Pancreas (tissue), 10 donors: ENCODE measurements at regions not wholly inside any gene's neighbourhood (a gene's known extent, or its start where the extent isn't known, plus 50 kb on each side); places are given as distances from the start of the nearest gene placed in this dataset.

Experiments
- ATAC-seq, 4 donors: fragments of 200-7000 bp; cut with Tn5 transposase; one replicate each; pipeline versions ENCODE4 v1.8.0 to v1.9.1; 2020; ENCODE audit warnings: mild to moderate bottlenecking in 4 of 4, moderate library complexity in 4 of 4
- DNase-seq, 6 donors: peaks; one replicate each; pipeline ENCODE4 v3.0.0-alpha.2; 2020
- FAIRE-seq: peaks from 2 replicates; lab custom pipeline; 2012; peaks lifted over from hg19 to GRCh38; lab: Jason Lieb, UNC
- H3K27ac ChIP-seq, 4 donors: fragments of 200-600 bp; sonication (generic); 1 replicate in 3 of 4; 2 replicates in 1 of 4; pipeline versions ENCODE4 v1.5.0 to v1.8.0; 2020
- H3K27me3 ChIP-seq, 4 donors: fragments of 200-600 bp; one replicate each; pipeline ENCODE4 v1.8.0; 2021
- H3K36me3 ChIP-seq, 3 donors: fragments of 200-600 bp; sonication (generic) in 1 of 3; one replicate each; pipeline versions ENCODE4 v1.5.0 to v1.8.0; 2020 to 2021
- H3K4me1 ChIP-seq, 3 donors: fragments of 200-600 bp; one replicate each; pipeline ENCODE4 v1.8.0; 2021
- H3K4me3 ChIP-seq, 4 donors: fragments of 200-600 bp; sonication (generic) in 2 of 4; one replicate each; pipeline versions ENCODE4 v1.5.0 to v1.8.0; 2020 to 2021
- H3K9me3 ChIP-seq, 4 donors: fragments of 200-600 bp; one replicate each; pipeline ENCODE4 v1.8.0; 2021
- WGBS, 2 donors: extraction: QIAGEN DNeasy Blood & Tissue Kit; methylation state at CpG; one replicate each; pipeline ENCODE4 v1.1.7; 2013; 5-methylcytosine and 5-hydroxymethylcytosine counted together
- intact Hi-C, 3 donors: fragments of 100-400 bp; cut with DNase I; formaldehyde crosslinking; loops; one replicate each; pipeline versions ENCODE4 v1.11.1 to v1.14.2; 2022
- TF ChIP-seq, protein P1 (sequence below), 4 donors: fragments of 200-600 bp; sonication (generic) in 3 of 4; IDR thresholded peaks; one replicate each; pipeline versions ENCODE4 v1.5.0 to v1.8.0; 2021; ENCODE audit warnings: antibody characterized with exemption in 4 of 4
- donor health status: healthy with polysubstance abuse.
- donor health status: DM: no; HTN: no; CAD: no; lungs with moderate emphysema.
- donor health status: DM: no; HTN: no; CAD: no.
- donor health status: control.
- donor health status: control.
- donor health status: Bipolar disorder and iron deficiency.
- donor health status: DM: yes; HTN: yes; CAD: no.
- donor health status: DM: no; HTN: no; CAD: no.
- donor health status: DM: no; HTN: no; CAD: no.
- donor health status: DM: yes; HTN: yes; CAD: no.

DNA sequence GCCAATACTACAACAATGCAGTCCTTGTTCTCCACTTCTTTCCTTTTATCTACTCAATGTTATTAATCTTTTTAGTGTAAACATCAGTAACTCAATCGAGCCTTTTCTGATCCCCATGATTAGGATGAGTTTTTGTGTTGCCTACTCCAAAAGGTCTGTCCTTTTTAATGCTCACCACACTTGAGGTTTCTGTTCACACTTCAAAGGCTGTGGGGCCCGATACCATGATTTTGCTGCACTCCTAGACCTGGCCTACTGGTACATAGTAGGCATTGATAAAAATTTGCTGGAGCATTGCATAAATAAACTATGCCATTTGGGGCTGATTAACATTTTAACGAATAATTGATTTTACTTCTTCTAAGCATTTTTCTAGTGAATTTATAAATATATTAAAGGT lies 125.4 kb upstream of the KLF12 start:
- H3K4me1 ChIP-seq, result no peaks in the 10 kb centered on the region
- H3K27ac ChIP-seq, result no peak overlapping the region
- no peak for ATAC-seq
- H3K9me3 ChIP-seq, result no peaks in the 10 kb centered on the region
- DNase-seq, result no peak
- intact Hi-C loops, result no loop called here
- no peak overlapping the region for H3K4me3 ChIP-seq
- WGBS, 2 donors, result 42 to 47% methylated on average over 3 of the region's 3 CpGs
- H3K27me3 ChIP-seq, result no peaks in the 10 kb centered on the region
- no peak for FAIRE-seq
- no peaks in the 10 kb centered on the region for H3K36me3 ChIP-seq
- TF ChIP-seq, protein P1, sequence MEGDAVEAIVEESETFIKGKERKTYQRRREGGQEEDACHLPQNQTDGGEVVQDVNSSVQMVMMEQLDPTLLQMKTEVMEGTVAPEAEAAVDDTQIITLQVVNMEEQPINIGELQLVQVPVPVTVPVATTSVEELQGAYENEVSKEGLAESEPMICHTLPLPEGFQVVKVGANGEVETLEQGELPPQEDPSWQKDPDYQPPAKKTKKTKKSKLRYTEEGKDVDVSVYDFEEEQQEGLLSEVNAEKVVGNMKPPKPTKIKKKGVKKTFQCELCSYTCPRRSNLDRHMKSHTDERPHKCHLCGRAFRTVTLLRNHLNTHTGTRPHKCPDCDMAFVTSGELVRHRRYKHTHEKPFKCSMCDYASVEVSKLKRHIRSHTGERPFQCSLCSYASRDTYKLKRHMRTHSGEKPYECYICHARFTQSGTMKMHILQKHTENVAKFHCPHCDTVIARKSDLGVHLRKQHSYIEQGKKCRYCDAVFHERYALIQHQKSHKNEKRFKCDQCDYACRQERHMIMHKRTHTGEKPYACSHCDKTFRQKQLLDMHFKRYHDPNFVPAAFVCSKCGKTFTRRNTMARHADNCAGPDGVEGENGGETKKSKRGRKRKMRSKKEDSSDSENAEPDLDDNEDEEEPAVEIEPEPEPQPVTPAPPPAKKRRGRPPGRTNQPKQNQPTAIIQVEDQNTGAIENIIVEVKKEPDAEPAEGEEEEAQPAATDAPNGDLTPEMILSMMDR (IDR thresholded peaks at IDR 0.05), result no peak

DNA sequence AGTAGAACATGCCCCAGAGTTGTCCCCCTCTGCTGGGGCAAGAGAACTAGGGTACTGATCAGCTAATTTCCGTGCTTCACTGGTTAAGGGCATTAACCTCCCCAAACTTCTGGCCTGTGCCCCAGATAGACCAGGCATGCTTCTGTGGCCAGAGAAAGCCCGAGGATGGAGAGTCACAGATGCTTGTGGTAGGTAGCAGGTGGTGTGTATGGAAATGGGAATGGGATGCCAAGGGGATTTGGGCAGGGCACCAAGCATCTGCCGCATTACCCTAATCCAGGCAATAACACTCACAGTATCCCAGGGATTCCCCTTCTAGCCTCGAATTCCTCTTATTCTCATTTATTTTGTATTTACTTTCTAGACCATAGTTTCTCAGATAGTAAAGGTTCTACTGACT lies 124.8 kb upstream of the KLF12 start:
- TF ChIP-seq, protein P1 (IDR thresholded peaks at IDR 0.05), result no peak
- intact Hi-C loops, result no loop called here
- Histone ChIP-seq H3K27me3 (no peaks in the 10 kb centered on the region), H3K4me3 (no peak overlapping the region), H3K36me3 (no peaks in the 10 kb centered on the region), H3K9me3 (no peaks in the 10 kb centered on the region), H3K4me1 (no peaks in the 10 kb centered on the region), H3K27ac (no peak overlapping the region)
- WGBS, 2 donors, result 57 to 68% methylated on average over 4 of the region's 4 CpGs
- DNase-seq (no peak), ATAC-seq (no peak), FAIRE-seq (no peak)

DNA sequence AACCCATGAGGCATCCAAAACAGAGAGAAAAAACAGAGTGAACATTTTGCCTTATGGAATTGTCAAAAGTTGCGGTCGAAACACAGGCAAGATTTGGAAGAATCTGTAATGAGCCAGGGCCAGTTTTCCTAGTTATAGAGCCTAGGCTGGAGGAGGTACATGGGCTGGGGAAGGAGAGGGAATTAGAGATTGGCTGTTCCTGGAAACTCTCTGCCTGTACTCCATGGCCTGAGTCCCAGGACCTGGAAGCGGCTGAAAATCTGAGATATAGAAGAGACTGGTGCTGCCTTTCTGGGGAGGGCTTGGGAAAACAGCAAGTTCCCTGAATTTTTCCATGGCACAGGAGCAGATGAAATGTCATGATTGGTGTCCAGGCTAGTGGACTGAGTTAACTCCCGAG lies 122.8 kb upstream of the KLF12 start:
- ATAC-seq (no peak), FAIRE-seq (no peak), DNase-seq (no peak)
- H3K27me3 ChIP-seq, result no peaks in the 10 kb centered on the region
- H3K4me1 ChIP-seq, result no peaks in the 10 kb centered on the region
- H3K9me3 ChIP-seq, result no peaks in the 10 kb centered on the region
- 75 to 87% methylated on average over 4 of the region's 4 CpGs for WGBS, 2 donors
- TF ChIP-seq, protein P1 (IDR thresholded peaks at IDR 0.05), result no peak
- H3K36me3 ChIP-seq, result no peaks in the 10 kb centered on the region
- intact Hi-C loops, result no loop called here
- H3K27ac ChIP-seq, result no peak overlapping the region
- H3K4me3 ChIP-seq, result no peak overlapping the region

GRCh38 chr13:74253161-74253560 lies 119.0 kb upstream of the KLF12 start:
- no peak overlapping the region for H3K27ac ChIP-seq
- H3K4me3 ChIP-seq, result no peak overlapping the region
- no peaks in the 10 kb centered on the region for H3K36me3 ChIP-seq
- no peaks in the 10 kb centered on the region for H3K27me3 ChIP-seq
- 27 to 44% methylated on average over 1 of the region's 1 CpG for WGBS, 2 donors
- FAIRE-seq (no peak), DNase-seq (no peak), ATAC-seq (no peak)
- TF ChIP-seq, protein P1 (IDR thresholded peaks at IDR 0.05), result no peak
- H3K9me3 ChIP-seq, result no peaks in the 10 kb centered on the region
- H3K4me1 ChIP-seq, result no peaks in the 10 kb centered on the region
- intact Hi-C loops, result no loop called here

- DNase-seq (no peak), FAIRE-seq (no peak), ATAC-seq (no peak)
- Histone ChIP-seq H3K4me1 (no peaks in the 10 kb centered on the region), H3K36me3 (no peaks in the 10 kb centered on the region), H3K9me3 (no peaks in the 10 kb centered on the region), H3K27ac (no peak overlapping the region), H3K4me3 (no peak overlapping the region), H3K27me3 (no peaks in the 10 kb centered on the region)
- intact Hi-C loops, result no loop called here
- TF ChIP-seq, protein P1 (IDR thresholded peaks at IDR 0.05), result no peak
- 63 to 73% methylated on average over 5 of the region's 5 CpGs for WGBS, 2 donors
Observed at GRCh38 chr13:74251778-74252519, 117.7 kb upstream of the KLF12 start.
